IPS DF 6.9 (cell line): ENCODE measurements at regions not wholly inside any gene's neighbourhood (a gene's known extent, or its start where the extent isn't known, plus 50 kb on each side); places are given as distances from the start of the nearest gene placed in this dataset.

Experiments used
- DNase-seq: peaks from one replicate; pipeline ENCODE4 v3.0.0-alpha.2; 2013; ENCODE audit warnings: low read depth, low spot score
- H3K27ac ChIP-seq: one replicate; pipeline ENCODE4 v1.5.1; 2013; ENCODE audit warnings: low read length, control low read depth
- H3K27me3 ChIP-seq: 2 replicates; pipeline ENCODE4 v1.6.1; 2013; ENCODE audit warnings: mild to moderate bottlenecking, low read length; ENCODE audit not compliant: control insufficient read depth, insufficient read depth
- H3K36me3 ChIP-seq: 2 replicates; pipeline ENCODE4 v1.6.1; 2013; ENCODE audit warnings: low read length; ENCODE audit not compliant: control insufficient read depth, insufficient read depth
- H3K4me1 ChIP-seq: 2 replicates; pipeline ENCODE4 v1.6.1; 2013; ENCODE audit warnings: low read length; ENCODE audit not compliant: control insufficient read depth, insufficient read depth
- H3K4me3 ChIP-seq: 2 replicates; pipeline ENCODE4 v1.5.1; 2013; ENCODE audit warnings: mild to moderate bottlenecking, low read length
- H3K9me3 ChIP-seq: 2 replicates; pipeline ENCODE4 v1.6.1; 2013; ENCODE audit warnings: low read length, inconsistent platforms; ENCODE audit not compliant: control insufficient read depth, insufficient read depth
- WGBS: extraction: QIAGEN DNeasy Blood & Tissue Kit; methylation state at CpG from one replicate; pipeline ENCODE4 v1.1.7; 2013; ENCODE audit warnings: mixed read lengths, missing lambda C conversion rate; ENCODE audit not compliant: insufficient read length, insufficient coverage; 5-methylcytosine and 5-hydroxymethylcytosine counted together

DNA sequence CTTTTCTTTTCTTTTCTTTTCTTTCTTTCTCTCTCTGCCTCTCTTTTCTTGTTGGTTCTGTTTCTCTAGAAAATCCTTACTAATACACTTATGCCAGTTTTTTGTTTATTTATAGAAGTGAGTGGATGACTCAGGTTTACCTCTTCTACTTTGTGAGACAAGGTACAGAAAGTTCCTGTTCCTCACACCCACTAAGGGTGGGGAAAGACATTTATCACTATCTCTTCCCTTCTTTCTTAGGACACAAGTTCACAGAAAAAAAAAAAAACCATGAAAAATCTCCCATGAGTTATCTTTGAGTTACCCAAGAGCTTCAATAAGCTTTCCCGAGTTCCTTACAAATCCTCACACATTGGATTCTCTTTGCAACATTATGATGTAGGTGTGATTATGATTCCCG is 60.9 kb upstream of the CD180 start:
- WGBS, result no CpG with 5 or more reads among the region's 2 CpGs
- Histone ChIP-seq H3K4me3 (no peak overlapping the region), H3K27me3 (no peaks in the 10 kb centered on the region), H3K27ac (no peak overlapping the region), H3K9me3 (no peaks in the 10 kb centered on the region), H3K4me1 (no peaks in the 10 kb centered on the region), H3K36me3 (no peaks in the 10 kb centered on the region)
- DNase-seq, result no peak

DNA sequence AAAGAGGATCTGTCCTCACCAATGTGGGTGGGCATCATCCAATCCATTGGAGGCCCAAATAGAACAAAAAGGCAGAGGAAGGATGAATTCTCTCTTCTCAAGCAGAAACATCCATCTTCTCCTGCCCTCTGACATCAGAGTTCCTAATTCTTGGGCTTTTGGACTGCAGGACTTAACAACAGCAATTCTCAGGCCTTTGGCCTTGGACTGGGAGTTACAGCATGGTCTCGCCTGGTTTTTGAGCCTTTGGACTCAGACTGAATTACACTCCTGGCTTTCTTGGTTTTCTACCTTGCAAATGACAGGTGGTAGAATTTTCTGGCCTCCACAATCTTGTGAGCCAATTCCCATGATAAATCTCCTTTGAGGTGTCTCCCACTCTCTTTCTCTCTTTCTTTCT is 60.5 kb upstream of the CD180 start:
- Histone ChIP-seq H3K27ac (no peak overlapping the region), H3K27me3 (no peaks in the 10 kb centered on the region), H3K9me3 (no peaks in the 10 kb centered on the region), H3K4me3 (no peak overlapping the region), H3K4me1 (no peaks in the 10 kb centered on the region), H3K36me3 (no peaks in the 10 kb centered on the region)
- no peak for DNase-seq
- WGBS, result no CpG with 5 or more reads among the region's 1 CpG

DNA sequence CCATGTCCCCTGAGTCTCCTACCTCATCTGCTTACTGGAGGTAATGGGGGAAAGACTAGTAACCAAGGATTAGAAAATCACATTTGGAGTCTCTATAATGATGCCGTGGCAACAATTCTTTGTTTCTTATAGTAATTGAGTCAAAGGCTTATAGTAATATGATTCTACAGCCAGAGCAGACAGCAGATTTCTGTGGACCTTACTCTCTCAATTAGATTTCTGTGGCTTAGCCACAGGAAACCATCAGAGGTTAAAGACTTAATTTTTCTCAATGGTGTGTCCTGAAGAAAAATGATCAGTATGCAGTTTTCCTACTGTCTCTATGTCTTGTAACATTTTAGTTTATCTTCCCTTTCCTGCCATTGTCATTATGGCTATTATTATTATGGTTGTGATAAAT is 59.3 kb upstream of the CD180 start:
- no peak for DNase-seq
- WGBS, result no CpG with 5 or more reads among the region's 1 CpG
- Histone ChIP-seq H3K4me1 (no peaks in the 10 kb centered on the region), H3K27me3 (no peaks in the 10 kb centered on the region), H3K36me3 (no peaks in the 10 kb centered on the region), H3K27ac (no peak overlapping the region), H3K9me3 (no peaks in the 10 kb centered on the region), H3K4me3 (no peak overlapping the region)

DNA sequence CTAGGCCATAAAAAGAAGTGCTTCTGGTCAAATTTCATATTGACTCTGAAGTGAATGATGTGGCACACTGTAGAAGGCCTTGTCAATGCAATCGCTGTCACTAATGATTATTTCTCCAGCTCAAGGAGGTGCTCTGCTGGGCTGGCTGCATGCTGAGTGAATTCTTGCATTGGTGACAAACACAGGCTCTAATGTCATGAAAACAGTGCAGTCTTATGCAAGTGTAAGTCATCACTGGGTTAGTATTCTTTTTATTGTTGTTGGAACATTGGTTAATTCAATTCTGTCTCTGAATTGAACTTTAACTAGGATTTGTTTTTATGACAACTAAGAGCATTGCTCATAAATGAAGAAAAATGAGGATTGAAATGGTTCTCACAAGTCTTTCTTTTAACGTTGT is 57.3 kb upstream of the CD180 start:
- Histone ChIP-seq H3K27me3 (no peaks in the 10 kb centered on the region), H3K27ac (no peak overlapping the region), H3K36me3 (no peaks in the 10 kb centered on the region), H3K4me1 (no peaks in the 10 kb centered on the region), H3K4me3 (no peak overlapping the region), H3K9me3 (no peaks in the 10 kb centered on the region)
- no peak for DNase-seq
- WGBS, result no CpG with 5 or more reads among the region's 2 CpGs

DNA sequence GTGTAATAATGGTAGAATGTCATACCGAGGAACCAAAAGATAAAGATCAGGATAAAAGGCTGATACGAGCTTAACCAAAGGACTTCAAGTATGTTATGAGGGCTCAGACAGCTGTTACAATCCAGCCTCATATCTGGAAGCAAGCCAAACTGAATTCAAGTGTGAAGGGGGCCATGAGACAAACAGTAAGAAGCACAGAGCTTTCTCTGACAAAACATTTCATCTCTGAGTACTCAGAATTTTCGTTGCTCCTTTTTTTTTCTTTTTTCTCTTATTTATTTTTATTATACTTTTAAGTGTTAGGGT is 52.9 kb upstream of the CD180 start:
- Histone ChIP-seq H3K4me3 (no peak overlapping the region), H3K36me3 (no peaks in the 10 kb centered on the region), H3K9me3 (no peaks in the 10 kb centered on the region), H3K27me3 (no peaks in the 10 kb centered on the region), H3K27ac (no peak overlapping the region), H3K4me1 (no peaks in the 10 kb centered on the region)
- no peak for DNase-seq
- no CpG with 5 or more reads among the region's 3 CpGs for WGBS

DNA sequence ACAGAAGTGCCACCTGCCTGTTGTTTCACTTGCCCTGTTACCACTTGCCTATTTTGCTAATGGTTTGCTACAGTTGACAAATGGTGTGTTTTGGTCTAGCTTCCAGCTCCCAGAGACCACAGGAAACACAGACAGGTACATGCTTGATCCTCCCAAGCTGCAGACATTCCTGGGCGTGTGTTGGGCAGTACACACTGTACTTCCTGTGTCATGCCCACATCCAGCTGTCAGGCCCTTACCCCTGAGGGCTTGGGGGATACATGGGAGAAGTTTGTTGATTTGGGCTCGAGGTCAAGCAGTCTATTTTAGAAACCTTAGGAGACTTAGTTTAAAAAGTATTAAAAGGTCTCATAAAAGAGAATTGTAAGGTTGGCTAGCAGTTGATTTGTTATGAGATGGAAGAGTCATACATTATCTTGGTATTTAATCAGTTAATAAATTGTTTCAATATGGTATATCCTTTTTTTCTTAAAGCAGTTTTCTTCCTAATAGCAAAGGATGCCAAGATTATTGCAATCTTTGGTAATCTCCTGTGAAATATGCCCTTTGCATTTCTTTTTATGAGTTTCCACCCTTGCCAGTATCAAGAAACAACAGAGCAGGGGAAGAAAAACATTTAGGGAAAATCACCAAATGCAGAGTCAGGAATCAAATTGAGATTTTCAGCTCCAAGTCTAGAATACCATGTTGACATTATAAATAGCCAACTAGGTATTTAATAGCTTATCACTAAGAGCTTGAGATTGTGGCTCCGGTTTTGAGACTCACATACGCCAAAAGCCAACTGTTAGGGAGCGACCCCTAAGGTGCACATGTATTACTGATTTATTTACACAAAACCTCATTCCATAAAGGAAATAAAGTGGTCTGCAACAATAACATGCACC is 52.3 kb upstream of the CD180 start:
- Histone ChIP-seq H3K27me3 (no peaks in the 10 kb centered on the region), H3K4me3 (no peak overlapping the region), H3K27ac (no peak overlapping the region), H3K9me3 (no peaks in the 10 kb centered on the region), H3K36me3 (no peaks in the 10 kb centered on the region), H3K4me1 (no peaks in the 10 kb centered on the region)
- no peak for DNase-seq
- WGBS, result no CpG with 5 or more reads among the region's 5 CpGs

DNA sequence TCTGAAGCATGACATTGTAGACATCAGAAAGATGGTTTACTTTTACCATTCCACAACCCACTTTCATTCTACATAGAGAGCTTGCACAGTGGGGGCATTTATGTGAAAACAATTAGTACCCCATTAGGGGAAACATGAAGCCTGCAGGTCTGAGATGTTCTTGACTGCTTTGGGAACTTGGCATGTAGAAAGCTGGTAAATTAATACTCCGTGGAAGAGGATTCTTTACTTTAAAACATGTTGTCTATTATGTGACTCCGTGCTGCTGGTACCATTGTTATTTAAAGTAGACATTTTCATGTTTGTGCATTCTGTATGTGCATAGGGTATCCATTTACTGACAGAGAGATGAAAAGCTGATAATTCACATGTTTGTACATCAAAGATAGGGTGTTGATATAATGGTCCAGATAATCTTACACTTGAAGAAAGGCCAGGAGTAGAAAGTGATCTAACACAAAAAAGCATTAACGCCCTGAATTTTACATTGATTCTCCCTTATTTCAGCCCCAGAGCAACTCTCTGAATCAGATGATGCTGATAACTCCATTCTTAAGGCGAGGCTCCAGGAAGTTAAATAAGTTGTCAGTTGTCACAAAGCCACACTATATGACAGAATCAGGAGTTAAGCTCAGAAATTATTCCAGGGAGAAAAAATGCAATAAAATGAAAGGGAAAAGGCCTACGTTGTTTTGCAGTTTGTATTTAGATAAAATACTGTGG is 50.1 kb upstream of the CD180 start:
- Histone ChIP-seq H3K9me3 (no peaks in the 10 kb centered on the region), H3K27me3 (no peaks in the 10 kb centered on the region), H3K4me3 (no peak overlapping the region), H3K27ac (no peak overlapping the region), H3K36me3 (no peaks in the 10 kb centered on the region), H3K4me1 (no peaks in the 10 kb centered on the region)
- WGBS, result no CpG with 5 or more reads among the region's 5 CpGs
- no peak for DNase-seq
